HG03558 (cell line): ENCODE measurements at regions not wholly inside any gene's neighbourhood (a gene's known extent, or its start where the extent isn't known, plus 50 kb on each side); places are given as distances from the start of the nearest gene placed in this dataset.
"Not testable (repeated sequence)": the region's sequence is repeated elsewhere in the genome, so short reads cannot be mapped to it uniquely, and the experiment has no call there.

ENCODE experiments used
- ATAC-seq: cut with Tn5 transposase; IDR thresholded peaks from one replicate; pipeline ENCODE4 v1.9.1; 2021; ENCODE audit warnings: moderate number of reproducible peaks; ENCODE audit not compliant: unreplicated experiment; ENCODE audit errors: extremely low read depth

DNA sequence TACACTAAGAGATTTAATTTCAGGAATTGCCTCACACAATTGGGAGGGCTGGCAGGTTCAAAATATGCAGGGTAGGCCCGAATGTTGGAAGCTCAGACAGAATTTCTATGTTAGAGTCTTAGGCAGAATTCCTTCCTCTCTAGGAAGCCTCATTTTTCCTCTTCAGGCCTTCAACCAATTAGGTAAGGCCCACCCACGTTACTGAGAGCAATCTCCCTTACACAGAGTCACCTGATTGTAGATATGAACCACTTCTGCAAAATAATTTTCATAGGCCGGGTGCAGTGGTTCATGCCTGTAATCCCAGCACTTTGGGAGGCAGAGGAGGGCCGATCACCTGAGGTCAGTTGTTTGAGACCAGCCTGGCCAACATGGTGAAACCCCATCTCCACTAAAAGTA is 50.2 kb upstream of the HIVEP1 start:
- no peak for ATAC-seq

DNA sequence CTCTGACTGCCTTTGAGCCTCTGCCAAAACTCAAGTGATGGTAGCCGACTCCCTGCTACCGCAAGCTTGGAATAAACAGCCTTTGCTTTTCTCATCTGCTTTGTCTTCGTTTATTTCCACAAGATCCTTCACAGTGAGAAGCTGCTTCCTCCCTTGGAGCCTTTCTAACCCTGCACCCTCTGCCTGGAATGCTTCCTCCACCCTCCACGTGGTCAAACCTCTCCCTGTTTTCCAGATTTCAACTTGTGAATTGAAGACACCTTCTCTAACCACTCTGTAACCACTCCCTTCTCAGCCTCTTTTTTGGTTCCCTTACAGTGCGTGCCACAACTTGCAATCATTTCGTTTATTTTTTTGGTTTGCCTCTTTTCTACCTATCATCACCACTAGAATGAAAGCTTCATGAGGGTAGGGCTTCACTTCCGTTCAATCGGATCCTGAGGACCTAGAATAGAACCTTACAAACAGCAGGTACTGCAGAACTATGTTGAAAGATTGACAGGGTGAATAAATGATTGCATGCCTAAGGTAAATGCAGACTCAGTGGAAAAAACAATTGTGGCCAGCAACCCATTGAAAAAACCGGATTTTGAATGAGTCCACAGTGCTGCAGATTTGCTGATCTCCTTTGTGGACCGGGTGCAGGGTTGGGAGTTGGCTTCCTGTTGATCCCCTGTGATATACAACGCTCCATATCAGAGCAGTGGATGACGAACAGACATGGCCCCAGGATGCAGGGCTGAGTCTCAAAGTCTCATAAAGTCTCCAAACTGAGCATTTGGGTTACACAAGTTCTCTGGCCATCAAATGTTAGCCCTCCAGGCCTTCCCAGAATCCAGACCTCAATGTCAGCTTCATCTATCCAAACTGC is 51.0 kb upstream of the HIVEP1 start:
- no peak for ATAC-seq

DNA sequence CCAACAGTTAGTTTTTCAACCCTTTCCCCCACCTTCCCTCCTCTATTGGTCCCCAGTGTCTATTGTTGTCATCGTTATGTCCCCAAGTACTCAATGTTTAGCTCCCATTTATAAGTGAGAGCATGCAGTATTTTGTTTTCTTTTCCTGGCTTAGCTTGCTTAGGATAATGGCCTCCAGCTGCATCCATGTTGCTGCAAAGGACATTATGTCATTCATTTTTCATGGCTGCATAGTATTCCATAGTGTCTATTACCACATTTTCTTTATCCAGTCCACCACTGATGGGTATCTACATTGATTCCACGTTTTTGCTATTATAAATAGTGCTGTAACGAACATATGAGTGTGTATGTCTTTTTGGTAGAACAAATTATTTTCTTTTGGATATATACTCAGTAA is 55.3 kb upstream of the HIVEP1 start:
- ATAC-seq, result no peak

DNA sequence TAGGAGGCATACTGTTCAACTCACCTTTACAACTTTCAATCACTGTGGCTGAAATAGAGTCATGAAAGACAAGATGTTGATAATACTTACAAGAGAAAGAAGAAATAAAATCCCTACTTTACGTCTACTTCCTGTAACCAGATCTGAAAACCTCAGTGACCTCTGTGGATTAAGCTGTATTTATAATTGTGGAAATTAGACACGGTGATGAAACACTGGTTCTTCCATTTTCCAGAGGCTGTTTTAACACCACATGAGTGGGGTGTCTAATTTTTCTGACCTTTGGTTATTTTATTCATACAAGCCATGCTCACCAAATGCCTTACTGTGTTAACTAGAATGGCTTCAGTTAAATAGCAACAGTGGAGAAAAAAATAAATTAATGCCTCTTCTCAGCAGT is 58.5 kb upstream of the HIVEP1 start:
- ATAC-seq, result no peak

DNA sequence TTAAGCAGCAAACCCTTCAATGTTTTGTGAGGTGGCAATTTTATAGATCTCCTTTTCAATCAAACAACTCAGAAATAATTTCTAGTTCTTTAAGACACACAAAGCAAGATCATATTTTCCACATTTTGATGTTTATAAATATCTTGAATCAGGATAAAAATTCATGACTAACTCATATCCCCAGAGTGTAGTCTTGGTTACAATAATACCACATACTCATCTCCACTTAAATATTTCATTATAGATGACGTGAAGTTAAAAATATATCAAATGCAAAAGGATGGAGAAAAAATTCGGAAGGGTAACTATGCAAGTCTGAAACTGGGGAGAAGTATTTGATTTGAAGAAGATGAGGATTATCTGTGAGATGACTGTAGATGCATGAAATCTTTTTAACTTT is 59.8 kb upstream of the HIVEP1 start:
- ATAC-seq, result no peak

DNA sequence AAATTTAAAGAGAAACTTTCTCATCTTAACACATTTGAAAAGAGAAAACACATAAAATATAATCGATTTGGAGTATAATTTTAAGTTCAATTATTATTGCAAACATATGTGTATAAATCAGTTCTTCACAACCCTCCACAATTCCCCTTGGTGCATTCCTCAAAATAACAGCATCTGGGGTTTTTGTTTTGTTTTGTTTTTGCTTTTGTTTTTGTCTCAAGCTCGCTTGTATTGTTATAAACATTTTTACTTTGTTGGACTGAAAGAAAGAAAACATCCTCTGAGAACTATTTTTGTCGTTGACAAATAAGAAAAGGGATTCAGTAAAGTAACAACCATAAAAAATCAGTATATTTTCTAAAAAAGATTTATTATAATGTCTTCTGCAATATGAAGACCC is 60.2 kb upstream of the HIVEP1 start:
- ATAC-seq, result no peak

DNA sequence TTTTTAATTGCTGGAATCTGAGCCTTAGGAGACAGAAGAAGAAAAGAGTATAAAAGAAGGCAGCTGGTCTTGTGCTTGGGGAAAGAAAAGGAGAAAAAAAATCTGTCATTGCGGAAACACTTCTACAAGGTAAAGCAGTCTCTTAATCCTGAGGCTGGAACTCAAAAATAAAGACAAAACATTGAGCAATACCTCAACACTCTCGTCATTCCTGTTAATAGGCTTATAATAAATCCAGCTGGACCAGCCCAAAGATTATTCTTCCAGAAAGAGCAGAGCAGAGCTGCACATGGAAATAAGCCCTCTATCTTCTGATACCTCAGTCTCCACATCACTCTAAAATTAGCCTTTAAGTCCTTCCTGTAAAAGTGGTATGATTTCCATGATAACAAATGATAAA is 62.0 kb upstream of the HIVEP1 start:
- no peak for ATAC-seq

DNA sequence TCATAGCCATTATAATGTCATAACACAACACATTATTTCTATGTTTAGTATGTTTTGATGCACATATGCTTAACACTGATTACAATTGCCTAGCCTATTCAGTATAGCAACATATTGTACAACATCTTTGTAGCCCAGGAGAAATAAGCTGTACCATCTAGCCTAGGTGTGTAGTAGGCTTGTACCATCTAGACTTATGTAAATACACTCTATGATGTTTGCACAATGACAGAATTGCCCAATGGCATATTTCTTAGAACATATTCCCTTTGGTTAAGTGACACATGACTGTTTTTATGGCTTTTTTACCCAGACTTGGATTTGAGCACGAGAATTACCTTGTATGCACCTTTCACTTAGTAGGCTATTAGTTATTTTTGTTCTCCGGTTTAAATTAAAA is 64.5 kb upstream of the HIVEP1 start:
- ATAC-seq, result no peak

DNA sequence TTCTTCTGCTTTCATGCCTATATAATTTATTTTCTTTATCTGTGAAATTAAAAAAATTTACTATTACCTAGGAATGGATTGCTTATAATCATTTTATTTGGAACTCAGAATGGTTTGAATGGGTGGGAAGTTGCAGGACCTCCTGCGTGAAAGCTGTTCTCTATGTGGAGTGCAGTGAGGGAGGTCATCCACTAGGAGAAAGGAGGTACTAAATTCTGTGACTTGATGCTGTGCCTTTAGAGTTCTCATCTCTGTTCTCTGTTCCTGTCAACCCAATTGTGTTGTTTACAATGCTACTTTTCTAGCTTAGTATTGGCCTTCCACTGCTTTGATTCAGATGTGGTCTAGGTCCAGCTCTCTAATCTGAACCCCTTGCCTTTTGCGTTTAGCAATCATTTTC is 65.0 kb upstream of the HIVEP1 start:
- ATAC-seq, result no peak

DNA sequence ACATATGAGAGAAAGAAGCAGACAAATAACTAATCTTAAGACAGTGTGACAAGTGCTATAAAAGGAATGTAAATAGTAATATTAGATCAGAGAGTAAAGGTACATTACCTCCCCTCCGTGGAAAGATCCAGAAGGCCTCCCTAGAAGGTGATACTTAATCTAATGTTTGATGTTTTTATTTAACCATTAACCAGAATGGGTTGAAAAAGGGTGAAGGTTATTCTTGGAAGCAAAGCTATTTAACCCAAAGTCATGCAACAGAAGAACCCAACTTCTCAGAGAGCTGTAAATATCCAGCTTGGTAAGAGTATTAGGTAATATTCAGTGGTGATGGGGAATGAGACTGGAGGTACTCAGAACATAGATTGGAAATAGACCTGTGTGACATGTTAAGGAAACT is 68.0 kb upstream of the HIVEP1 start:
- no peak for ATAC-seq

DNA sequence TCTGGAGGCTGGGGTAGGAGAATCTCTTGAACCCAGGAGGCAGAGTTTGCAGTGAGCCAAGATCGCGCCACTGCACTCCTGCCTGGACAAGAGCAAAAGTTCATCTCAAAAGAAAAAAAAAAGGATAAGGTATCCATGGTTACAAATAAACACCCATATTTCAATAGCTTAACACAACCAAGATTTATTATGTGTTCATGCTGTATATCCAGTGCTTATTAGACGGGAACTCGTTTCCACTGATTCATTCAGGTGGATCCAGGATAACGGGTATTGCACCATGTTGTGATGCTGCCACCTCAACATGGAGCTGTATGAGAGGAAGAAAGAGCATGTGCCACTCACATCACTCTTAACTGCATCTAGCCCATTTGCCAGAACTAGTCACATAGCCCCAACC is 69.1 kb upstream of the HIVEP1 start:
- no peak for ATAC-seq

DNA sequence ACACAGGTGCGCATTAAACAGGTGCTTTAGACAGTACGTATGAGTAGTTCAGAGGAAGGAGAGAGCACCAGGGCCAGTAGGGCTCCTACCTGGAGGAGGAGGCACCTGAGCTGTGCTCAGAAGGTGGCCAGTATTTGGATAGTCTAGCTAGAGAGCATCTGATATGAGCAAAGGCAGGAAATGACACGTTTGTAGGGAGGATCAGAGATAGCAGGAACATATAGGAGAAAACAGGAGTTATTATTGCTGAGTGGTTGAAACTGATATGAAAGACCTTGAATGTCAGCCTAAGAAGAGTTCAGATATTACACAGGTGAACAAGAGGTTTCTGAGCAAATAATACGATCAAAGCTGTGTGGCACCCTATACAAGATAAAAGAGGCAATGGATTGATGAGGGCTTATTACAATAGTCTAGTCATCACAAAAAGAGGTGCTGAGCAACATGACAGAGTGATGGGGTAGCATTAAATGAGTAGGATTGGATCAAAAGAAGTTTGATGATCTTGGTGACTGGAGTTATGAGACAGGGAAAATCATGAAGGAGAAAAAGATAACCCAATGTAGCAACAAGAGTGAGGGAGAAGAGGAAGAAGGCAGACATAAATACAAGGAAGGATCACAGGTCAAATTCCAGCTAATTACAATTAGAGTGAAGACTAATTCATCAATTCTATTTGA is 69.8 kb upstream of the HIVEP1 start:
- ATAC-seq, result no peak

DNA sequence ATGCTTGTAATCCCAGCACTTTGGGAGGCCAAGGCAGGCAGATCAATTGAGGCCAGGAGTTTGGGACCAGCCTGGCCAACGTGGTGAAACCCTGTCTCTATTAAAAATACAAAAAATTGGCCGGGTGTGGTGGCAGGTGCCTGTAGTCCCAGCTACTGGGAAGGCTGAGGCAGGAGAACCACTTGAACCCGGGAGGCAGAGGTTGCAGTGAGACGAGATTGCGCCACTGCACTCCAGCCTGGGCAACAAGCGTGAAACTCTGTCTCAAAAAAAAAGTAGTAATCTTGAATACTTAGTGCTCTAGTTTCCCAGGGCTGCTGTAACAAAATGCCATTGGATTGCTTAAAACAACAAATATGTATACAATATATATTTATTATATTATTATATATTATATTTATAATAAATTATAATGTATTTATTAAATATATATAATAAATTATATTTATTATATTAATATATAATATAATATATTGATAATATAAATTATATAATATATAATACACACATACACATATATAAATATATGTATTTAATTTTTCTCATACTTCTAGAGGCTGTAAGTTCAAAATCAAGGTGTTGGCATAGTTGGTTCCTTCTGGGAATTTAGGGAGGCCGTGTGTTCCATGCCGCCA is 71.5 kb upstream of the HIVEP1 start:
- not testable (repeated sequence) for ATAC-seq

DNA sequence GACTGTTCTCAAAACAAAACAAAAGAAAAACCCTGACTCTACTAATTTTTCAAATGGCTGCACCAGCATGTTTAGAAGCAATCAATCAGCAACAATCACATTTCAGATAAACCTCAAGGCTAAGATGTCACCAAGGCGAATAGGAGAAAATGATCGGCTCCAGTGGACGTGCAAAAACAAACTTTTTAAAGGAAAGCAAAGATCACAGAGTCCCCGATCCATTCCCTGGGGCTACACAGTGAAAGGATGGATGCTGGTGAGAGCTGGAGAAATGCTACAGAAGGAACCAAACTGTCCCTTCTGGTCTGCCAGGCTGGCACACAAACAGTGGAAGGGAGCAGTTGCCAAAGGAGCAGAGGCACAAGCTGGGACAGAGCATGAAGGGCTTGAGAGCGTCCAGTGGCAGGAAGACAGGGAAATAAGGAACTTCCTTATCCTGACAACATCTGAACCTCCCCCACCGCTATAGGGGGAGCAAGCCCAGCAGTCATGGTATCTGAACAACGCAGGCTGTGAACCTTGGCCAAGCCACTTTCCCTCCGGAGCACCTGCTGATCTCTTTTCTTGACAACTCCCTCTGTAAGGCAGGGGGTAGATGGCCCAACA is 73.7 kb upstream of the HIVEP1 start:
- no peak for ATAC-seq

DNA sequence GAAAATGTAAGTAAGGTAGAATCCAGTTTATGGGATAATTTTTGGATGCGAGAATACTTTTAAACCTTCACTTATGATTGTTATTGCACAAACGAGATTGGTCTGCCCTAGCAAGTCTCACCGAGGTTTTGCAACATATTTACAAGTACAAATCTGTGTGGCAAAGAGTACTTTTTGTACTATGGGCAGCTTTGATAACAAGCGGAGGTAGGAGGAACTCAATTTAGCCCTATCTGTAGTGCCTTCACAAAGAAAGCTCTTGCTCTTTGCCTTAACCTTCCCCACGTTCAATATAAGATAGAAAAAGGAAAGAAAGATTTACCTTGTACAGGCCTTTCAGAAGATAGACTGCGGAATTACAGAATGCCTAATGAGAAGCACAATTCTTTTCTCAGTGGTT is 77.5 kb upstream of the HIVEP1 start:
- no peak for ATAC-seq

DNA sequence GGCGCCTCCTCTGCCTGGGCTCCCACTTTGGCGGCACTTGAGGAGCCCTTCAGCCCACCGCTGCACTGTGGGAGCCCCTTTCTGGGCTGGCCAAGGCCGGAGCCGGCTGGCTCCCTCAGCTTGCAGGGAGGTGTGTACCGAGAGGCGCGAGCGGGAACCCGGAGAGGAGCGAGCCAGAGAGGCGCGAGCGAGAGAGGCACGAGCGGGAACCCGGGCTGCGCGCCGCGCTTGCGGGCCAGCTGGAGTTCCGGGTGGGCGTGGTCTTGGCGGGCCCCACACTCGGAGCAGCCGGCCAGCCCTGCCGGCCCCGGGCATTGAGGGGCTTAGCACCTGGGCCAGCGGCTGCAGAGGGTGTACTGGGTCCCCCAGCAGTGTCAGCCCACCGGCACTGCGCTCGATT is 79.2 kb upstream of the HIVEP1 start:
- ATAC-seq, result not testable (repeated sequence)

DNA sequence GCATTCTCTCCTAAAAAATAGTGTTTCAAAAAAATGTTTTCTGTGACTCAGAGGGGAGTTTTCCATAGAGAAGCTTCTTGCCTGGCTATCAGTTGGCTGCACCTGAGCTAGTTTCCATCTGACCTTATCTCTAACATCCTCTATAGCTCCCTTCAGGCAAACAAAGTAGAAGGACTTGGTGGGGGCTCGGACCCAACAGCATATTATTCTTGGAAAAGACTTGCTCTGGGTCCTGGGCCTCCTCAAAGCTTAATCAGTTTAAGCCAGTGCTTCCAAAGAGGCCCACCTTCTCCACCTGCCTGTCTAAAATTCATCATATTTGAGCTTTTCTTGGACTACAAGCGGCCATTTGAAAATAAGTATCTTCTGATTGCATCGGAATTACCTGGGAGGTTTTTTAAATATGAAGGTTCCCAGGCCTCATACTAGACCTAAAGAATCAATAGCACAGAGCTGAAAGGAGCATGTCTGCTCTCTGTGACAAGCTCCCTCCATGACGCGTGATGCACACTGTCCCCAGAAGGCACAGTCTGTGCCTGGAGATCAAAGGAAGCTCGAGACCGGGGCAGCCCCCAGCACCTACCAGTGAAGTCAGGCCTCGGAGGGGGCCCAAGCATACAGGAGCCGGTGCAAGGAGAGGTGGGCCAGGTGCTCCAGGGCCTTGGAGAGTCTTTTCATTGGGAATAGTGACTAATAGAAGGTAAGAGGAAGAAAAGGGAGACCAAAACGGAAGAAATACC is 80.6 kb upstream of the HIVEP1 start:
- no peak for ATAC-seq

DNA sequence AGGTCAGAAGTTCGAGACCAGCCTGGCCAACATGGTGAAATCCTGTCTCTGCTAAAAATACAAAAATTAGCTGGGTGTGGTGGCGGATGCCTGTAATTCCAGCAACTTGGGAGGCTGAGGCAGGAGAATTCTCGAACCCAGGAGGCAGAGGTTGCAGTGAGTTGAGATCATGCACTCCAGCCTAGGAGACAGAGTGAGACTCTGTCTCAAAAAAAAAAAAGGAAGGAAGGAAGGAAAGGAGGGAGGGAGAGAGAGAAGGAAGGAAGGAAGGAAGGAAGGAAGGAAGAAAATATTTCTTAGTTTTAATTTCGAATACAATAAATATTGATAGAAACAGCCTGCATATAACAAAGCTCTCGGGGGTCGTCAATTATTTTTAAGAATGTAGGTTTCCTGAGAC is 81.3 kb upstream of the HIVEP1 start:
- ATAC-seq, result not testable (repeated sequence)

DNA sequence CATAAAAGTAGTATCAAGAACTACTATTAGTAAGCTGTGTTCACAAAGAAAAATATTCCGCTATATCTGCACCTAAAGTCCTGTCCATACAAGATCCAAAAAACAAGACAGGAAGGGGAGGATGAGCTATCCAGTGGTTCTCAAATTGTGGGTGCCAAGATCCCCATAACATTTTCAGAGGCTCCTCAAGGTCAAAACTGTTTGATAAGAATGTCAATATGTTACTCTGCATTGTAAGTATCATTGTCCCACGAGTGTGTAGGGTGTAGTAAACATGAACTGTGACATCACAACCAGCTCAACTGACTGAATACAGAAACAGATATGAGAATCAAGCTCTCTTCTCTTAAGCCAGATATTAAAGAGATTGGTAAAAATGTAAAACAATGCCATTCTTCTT is 81.9 kb upstream of the HIVEP1 start:
- no peak for ATAC-seq

DNA sequence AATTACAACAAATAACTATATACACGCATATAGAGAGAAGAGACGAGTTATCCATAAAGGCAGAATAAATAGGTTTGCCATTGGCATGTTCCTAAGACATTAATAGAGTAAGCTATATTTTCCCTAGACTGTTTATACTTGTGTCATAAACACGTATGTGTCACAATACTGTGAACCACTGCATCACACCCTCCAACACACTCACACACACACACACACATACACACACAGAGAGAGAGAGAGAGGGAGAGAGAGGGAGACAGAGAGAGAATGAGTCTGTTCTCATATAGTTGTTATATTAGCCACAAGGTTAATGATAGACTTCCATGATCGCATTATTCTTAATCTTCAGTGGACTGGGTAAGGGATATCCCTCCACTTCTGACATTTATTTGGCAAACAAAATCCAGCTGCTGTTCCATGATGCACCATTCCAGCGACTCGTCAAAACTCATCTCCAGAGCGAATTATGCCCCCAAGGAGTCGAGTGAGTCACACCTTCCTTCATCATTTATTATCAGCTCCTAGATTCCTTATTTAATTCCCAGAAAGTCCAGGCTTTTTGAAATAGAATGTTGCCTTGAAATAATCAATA is 82.8 kb upstream of the HIVEP1 start:
- ATAC-seq, result no peak
